K562 (cell line): ENCODE measurements at regions not wholly inside any gene's neighbourhood (a gene's known extent, or its start where the extent isn't known, plus 50 kb on each side); places are given as distances from the start of the nearest gene placed in this dataset.

ENCODE experiments used
- ATAC-seq: fragments of 200-7000 bp; cut with Tn5 transposase; 3 replicates; pipeline ENCODE4 v1.9.1; 2020; ENCODE audit warnings: moderate library complexity
- BruUV-seq: library from RNA; stranded (reverse); fragments of 400-500 nt; replicated peaks from 2 replicates; lab custom pipeline; 2021; lab: Mats Ljungman, UMichigan
- CTCF ChIA-PET: fragments of 300-600 bp; formaldehyde crosslinking; extraction: SDS; loops from one replicate; lab custom pipeline; 2021; ENCODE audit warnings: low intra/inter-chr PET ratio; lab: Yijun Ruan, JAX
- POLR2A ChIA-PET: fragments of 300-600, 350-650 bp; sonication (Branson Sonifier 250); formaldehyde crosslinking; extraction: SDS; loops from one replicate; lab custom pipeline; 2021; ENCODE audit warnings: antibody characterized with exemption, inconsistent platforms; lab: Yijun Ruan, JAX
- DNase-seq, 4 experiments: peaks; one replicate each; pipeline versions ENCODE4 v3.0.0 to v3.0.0-alpha.2; 2011 to 2018; ENCODE audit warnings: low spot score in 3 of 4, mixed read lengths in 3 of 4; ENCODE audit errors: extremely low read depth in 1 of 4
- FAIRE-seq: peaks from 2 replicates; lab custom pipeline; 2011; peaks lifted over from hg19 to GRCh38; lab: Jason Lieb, UNC
- H2AFZ ChIP-seq: 2 replicates; pipeline ENCODE4 v1.6.0; 2011; ENCODE audit warnings: low read depth, low read length, control low read depth, inconsistent platforms
- H3K27ac ChIP-seq: fragments of 200-600 bp; 3 replicates; pipeline ENCODE4 v1.8.0; 2011; ENCODE audit warnings: low read depth, mild to moderate bottlenecking, control low read depth, inconsistent platforms, low read length, moderate library complexity, mixed read lengths; ENCODE audit errors: extremely low read depth
- H3K27me3 ChIP-seq, 2 experiments: fragments of 300-600 bp in 1 of 2; 2 replicates in 1 of 2; 3 replicates in 1 of 2; pipeline versions ENCODE4 v1.6.0 to v1.8.0; 2011; ENCODE audit warnings: inconsistent platforms in 2 of 2, low read length in 2 of 2, mild to moderate bottlenecking in 1 of 2, mixed read lengths in 1 of 2, moderate library complexity in 1 of 2; ENCODE audit not compliant: control insufficient read depth in 2 of 2, insufficient read depth in 2 of 2
- H3K36me3 ChIP-seq: fragments of 300-600 bp; 3 replicates; pipeline ENCODE4 v1.8.0; 2011; ENCODE audit warnings: mild to moderate bottlenecking, low read length, inconsistent platforms; ENCODE audit not compliant: control insufficient read depth, insufficient read depth
- H3K4me1 ChIP-seq, 2 experiments: fragments of 200-600 bp in 1 of 2; replicated peaks in 1 of 2; 2 replicates in 1 of 2; 3 replicates in 1 of 2; pipeline versions ENCODE4 v1.5.1 to v1.8.0; 2011; ENCODE audit warnings: inconsistent platforms in 2 of 2, low read length in 2 of 2, mild to moderate bottlenecking in 1 of 2, mixed read lengths in 1 of 2, moderate library complexity in 1 of 2; ENCODE audit not compliant: control insufficient read depth in 2 of 2, insufficient read depth in 2 of 2
- H3K4me2 ChIP-seq: 2 replicates; pipeline ENCODE4 v1.6.1; 2011; ENCODE audit warnings: low read length, control low read depth, inconsistent platforms, mixed read lengths; ENCODE audit not compliant: insufficient read depth
- H3K4me3 ChIP-seq: fragments of 200-600 bp; sonication (generic), shearing (Covaris generic); 2 replicates; pipeline ENCODE4 v1.5.1; 2016; ENCODE audit warnings: control low read depth, inconsistent platforms
- H3K79me2 ChIP-seq: fragments of 200-600 bp; 3 replicates; pipeline ENCODE4 v1.8.0; 2011; ENCODE audit warnings: low read length, inconsistent platforms; ENCODE audit not compliant: control insufficient read depth, insufficient read depth
- H3K9ac ChIP-seq, 2 experiments: 2 replicates each; pipeline versions ENCODE4 v1.6.0 to v1.6.1; 2011; ENCODE audit warnings: low read depth in 2 of 2, low read length in 2 of 2, control low read depth in 1 of 2, inconsistent platforms in 1 of 2, mild to moderate bottlenecking in 1 of 2, mixed read lengths in 1 of 2; ENCODE audit not compliant: insufficient read depth in 1 of 2
- H3K9me1 ChIP-seq: one replicate; pipeline ENCODE4 v1.6.0; 2011; ENCODE audit warnings: inconsistent platforms, mild to moderate bottlenecking, low read length, moderate library complexity; ENCODE audit not compliant: control insufficient read depth, insufficient read depth
- H3K9me3 ChIP-seq: replicated peaks from 2 replicates; pipeline ENCODE4 v1.5.1; 2011; ENCODE audit warnings: low read depth, low read length, inconsistent platforms; ENCODE audit not compliant: control insufficient read depth, insufficient read depth
- H4K20me1 ChIP-seq: replicated peaks from 2 replicates; pipeline ENCODE4 v1.6.1; 2011; ENCODE audit warnings: low read length, inconsistent platforms, mixed read lengths; ENCODE audit not compliant: control insufficient read depth, insufficient read depth
- KLF6 ChIP-seq: fragments of 250-450 bp; sonication (Bioruptor Pico); IDR thresholded peaks from 2 replicates; pipeline ENCODE4 v1.4.0; 2020; ENCODE audit warnings: mild to moderate bottlenecking, moderate library complexity, borderline replicate concordance
- NFE2 ChIP-seq: IDR thresholded peaks from 2 replicates; pipeline ENCODE4 v1.6.1; 2014; ENCODE audit warnings: antibody characterized with exemption, low read depth
- ZNF347 ChIP-seq: fragments of 450-650 bp; formaldehyde crosslinking; IDR thresholded peaks from 2 replicates; pipeline ENCODE4 v1.4.0; 2020; ENCODE audit warnings: low read depth, mild to moderate bottlenecking, moderate library complexity
- ZNF584 ChIP-seq: fragments of 200-800 bp; sonication (Bioruptor generic); IDR thresholded peaks from 2 replicates; pipeline ENCODE4 v1.6.1; 2016; ENCODE audit warnings: low read depth, mild to moderate bottlenecking, missing genetic modification characterization, missing compliant biosample characterization
- WGBS: fragments of 100-300 bp; shearing (Covaris generic); methylation state at CpG from one replicate; pipeline ENCODE4 v1.1.6; 2016; ENCODE audit warnings: low coverage, mixed read lengths; ENCODE audit not compliant: insufficient coverage; ENCODE audit errors: missing lambda C conversion rate; 5-methylcytosine and 5-hydroxymethylcytosine counted together
- in situ Hi-C: fragments of 300-500 bp; cut with MboI; formaldehyde crosslinking; loops from 4 replicates; pipeline ENCODE4 v1.15.0; 2018; ENCODE audit warnings: inconsistent platforms, mixed read lengths
- intact Hi-C: fragments of 100-400 bp; cut with micrococcal nuclease; formaldehyde crosslinking; loops from 2 replicates; pipeline ENCODE4 v1.14.2; 2022
- TF ChIP-seq, protein P1 (sequence below): fragments of 250-450 bp; sonication (Bioruptor Pico); IDR thresholded peaks from 2 replicates; pipeline ENCODE4 v1.4.0; 2020
- TF ChIP-seq, protein P2 (sequence below): fragments of 450-650 bp; IDR thresholded peaks from 2 replicates; pipeline ENCODE4 v1.6.1; 2017; ENCODE audit warnings: antibody characterized with exemption

DNA sequence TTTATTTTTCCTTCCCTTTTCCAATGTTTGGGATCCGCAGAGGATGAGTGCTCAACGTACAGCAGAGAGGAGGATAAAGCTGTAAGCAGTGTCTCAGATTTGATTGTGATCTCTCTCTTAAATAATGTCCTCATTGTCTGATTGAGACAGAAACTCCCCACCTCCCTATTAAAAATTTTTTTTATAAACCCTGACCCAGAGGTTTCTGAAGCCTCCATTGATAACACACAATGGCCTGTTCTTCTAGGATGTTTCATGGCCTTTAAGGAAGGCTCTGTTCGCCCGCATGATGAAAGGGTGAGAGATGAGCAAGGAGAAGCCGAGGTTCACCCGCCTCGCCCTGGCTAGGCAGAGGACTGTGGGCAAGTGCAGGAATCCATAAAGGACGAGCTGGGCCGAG, 138.2 kb upstream of the GAS1 start:
- ChIA-PET CTCF (no interaction called here), POLR2A (no interaction called here)
- no peaks in the 10 kb centered on the region for H3K36me3 ChIP-seq
- H3K27me3 ChIP-seq = peaks cover 3 to 21% of the 10 kb centered on the region in 2 experiments; a peak in 3 of 5 replicates
- no peak overlapping the region for H2AFZ ChIP-seq
- ATAC-seq = no peak
- FAIRE-seq = no peak
- no peaks in the 10 kb centered on the region for H3K9me3 ChIP-seq
- H4K20me1 ChIP-seq = no peaks in the 10 kb centered on the region
- H3K4me3 ChIP-seq = no peak overlapping the region
- H3K79me2 ChIP-seq = no peaks in the 10 kb centered on the region
- H3K4me1 ChIP-seq = no peaks in the 10 kb centered on the region; a peak in 1 of 5 replicates
- BruUV-seq = no TSS peak
- no peak overlapping the region for H3K9ac ChIP-seq
- H3K9me1 ChIP-seq = no peaks in the 10 kb centered on the region
- H3K4me2 ChIP-seq = no peak overlapping the region
- 0% methylated on average over 6 of the region's 9 CpGs for WGBS
- no peak overlapping the region for H3K27ac ChIP-seq
- in situ Hi-C loops = no loop called here
- DNase-seq = no peak
- TF ChIP-seq ZNF347 = no peak
- no peak for TF ChIP-seq KLF6 (CRISPR knock-in tag)
- no peak for TF ChIP-seq NFE2
- no peak for TF ChIP-seq ZNF584 (CRISPR knock-in tag)
- intact Hi-C loops = no loop called here

DNA sequence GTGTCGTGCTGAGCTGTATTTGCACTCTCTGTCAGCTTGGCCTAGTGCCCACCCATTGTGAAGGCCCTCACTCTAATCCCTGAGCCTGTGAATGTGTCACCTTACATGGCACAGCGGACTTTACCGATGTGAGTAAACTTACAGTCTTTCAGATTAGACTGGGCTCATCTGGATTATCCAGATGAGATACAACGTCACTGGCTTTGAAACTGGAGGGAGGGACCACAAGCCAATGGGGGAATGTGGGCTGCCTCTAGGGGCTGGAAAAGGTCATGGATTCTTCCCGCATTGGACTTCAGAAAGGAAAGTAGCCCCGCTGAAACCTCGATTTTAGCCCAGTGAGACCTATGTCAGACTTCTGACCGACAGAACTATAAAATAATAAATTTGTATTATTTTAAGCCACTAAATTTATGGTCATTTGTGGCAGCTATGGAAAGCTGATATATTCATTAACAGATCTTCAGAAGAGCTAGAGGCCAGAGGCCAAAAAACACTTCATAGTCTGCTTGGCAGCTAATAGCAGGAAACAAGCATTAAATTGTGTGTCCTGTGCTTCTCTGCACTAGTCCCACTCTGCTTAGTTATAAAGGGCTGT, 139.0 kb upstream of the GAS1 start:
- no peaks in the 10 kb centered on the region for H4K20me1 ChIP-seq
- no peaks in the 10 kb centered on the region for H3K9me3 ChIP-seq
- ChIA-PET POLR2A (no interaction called here), CTCF (no interaction called here)
- no peak for DNase-seq
- no peaks in the 10 kb centered on the region for H3K79me2 ChIP-seq
- H3K27ac ChIP-seq = no peak overlapping the region
- in situ Hi-C loops = no loop called here
- H3K4me1 ChIP-seq = no peaks in the 10 kb centered on the region; a peak in 1 of 5 replicates
- BruUV-seq = no TSS peak
- no peaks in the 10 kb centered on the region for H3K36me3 ChIP-seq
- H3K9ac ChIP-seq = no peak overlapping the region
- FAIRE-seq = no peak
- intact Hi-C loops = no loop called here
- H3K27me3 ChIP-seq = peaks cover 3 to 21% of the 10 kb centered on the region in 2 experiments; a peak in 3 of 5 replicates
- H2AFZ ChIP-seq = no peak overlapping the region
- H3K4me3 ChIP-seq = no peak overlapping the region
- no peaks in the 10 kb centered on the region for H3K9me1 ChIP-seq
- 0% methylated on average over 8 of the region's 8 CpGs for WGBS
- no peak overlapping the region for H3K4me2 ChIP-seq
- no peak for ATAC-seq
- TF ChIP-seq, protein P1, sequence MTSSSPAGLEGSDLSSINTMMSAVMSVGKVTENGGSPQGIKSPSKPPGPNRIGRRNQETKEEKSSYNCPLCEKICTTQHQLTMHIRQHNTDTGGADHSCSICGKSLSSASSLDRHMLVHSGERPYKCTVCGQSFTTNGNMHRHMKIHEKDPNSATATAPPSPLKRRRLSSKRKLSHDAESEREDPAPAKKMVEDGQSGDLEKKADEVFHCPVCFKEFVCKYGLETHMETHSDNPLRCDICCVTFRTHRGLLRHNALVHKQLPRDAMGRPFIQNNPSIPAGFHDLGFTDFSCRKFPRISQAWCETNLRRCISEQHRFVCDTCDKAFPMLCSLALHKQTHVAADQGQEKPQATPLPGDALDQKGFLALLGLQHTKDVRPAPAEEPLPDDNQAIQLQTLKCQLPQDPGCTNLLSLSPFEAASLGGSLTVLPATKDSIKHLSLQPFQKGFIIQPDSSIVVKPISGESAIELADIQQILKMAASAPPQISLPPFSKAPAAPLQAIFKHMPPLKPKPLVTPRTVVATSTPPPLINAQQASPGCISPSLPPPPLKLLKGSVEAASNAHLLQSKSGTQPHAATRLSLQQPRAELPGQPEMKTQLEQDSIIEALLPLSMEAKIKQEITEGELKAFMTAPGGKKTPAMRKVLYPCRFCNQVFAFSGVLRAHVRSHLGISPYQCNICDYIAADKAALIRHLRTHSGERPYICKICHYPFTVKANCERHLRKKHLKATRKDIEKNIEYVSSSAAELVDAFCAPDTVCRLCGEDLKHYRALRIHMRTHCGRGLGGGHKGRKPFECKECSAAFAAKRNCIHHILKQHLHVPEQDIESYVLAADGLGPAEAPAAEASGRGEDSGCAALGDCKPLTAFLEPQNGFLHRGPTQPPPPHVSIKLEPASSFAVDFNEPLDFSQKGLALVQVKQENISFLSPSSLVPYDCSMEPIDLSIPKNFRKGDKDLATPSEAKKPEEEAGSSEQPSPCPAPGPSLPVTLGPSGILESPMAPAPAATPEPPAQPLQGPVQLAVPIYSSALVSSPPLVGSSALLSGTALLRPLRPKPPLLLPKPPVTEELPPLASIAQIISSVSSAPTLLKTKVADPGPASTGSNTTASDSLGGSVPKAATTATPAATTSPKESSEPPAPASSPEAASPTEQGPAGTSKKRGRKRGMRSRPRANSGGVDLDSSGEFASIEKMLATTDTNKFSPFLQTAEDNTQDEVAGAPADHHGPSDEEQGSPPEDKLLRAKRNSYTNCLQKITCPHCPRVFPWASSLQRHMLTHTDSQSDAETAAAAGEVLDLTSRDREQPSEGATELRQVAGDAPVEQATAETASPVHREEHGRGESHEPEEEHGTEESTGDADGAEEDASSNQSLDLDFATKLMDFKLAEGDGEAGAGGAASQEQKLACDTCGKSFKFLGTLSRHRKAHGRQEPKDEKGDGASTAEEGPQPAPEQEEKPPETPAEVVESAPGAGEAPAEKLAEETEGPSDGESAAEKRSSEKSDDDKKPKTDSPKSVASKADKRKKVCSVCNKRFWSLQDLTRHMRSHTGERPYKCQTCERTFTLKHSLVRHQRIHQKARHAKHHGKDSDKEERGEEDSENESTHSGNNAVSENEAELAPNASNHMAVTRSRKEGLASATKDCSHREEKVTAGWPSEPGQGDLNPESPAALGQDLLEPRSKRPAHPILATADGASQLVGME = no peak
- TF ChIP-seq, protein P2, sequence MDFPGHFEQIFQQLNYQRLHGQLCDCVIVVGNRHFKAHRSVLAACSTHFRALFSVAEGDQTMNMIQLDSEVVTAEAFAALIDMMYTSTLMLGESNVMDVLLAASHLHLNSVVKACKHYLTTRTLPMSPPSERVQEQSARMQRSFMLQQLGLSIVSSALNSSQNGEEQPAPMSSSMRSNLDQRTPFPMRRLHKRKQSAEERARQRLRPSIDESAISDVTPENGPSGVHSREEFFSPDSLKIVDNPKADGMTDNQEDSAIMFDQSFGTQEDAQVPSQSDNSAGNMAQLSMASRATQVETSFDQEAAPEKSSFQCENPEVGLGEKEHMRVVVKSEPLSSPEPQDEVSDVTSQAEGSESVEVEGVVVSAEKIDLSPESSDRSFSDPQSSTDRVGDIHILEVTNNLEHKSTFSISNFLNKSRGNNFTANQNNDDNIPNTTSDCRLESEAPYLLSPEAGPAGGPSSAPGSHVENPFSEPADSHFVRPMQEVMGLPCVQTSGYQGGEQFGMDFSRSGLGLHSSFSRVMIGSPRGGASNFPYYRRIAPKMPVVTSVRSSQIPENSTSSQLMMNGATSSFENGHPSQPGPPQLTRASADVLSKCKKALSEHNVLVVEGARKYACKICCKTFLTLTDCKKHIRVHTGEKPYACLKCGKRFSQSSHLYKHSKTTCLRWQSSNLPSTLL = no peak
